Tibial nerve (tissue), 3 donors: ENCODE measurements at regions not wholly inside any gene's neighbourhood (a gene's known extent, or its start where the extent isn't known, plus 50 kb on each side); places are given as distances from the start of the nearest gene placed in this dataset.

ENCODE experiments used
- CTCF ChIP-seq, 5 experiments: fragments of 200-600 bp in 3 of 5; fragments of 450-650 bp in 2 of 5; sonication (generic) in 3 of 5; IDR thresholded peaks; one replicate each; pipeline ENCODE4 v1.5.1; 2016 to 2019; ENCODE audit warnings: antibody characterized with exemption in 5 of 5, mild to moderate bottlenecking in 3 of 5, moderate library complexity in 2 of 5
- POLR2A ChIP-seq, 2 donors: fragments of 450-650 bp; IDR thresholded peaks; one replicate each; pipeline ENCODE4 v1.6.1; 2017; ENCODE audit warnings: antibody characterized with exemption in 2 of 2, mild to moderate bottlenecking in 2 of 2, moderate library complexity in 2 of 2

DNA sequence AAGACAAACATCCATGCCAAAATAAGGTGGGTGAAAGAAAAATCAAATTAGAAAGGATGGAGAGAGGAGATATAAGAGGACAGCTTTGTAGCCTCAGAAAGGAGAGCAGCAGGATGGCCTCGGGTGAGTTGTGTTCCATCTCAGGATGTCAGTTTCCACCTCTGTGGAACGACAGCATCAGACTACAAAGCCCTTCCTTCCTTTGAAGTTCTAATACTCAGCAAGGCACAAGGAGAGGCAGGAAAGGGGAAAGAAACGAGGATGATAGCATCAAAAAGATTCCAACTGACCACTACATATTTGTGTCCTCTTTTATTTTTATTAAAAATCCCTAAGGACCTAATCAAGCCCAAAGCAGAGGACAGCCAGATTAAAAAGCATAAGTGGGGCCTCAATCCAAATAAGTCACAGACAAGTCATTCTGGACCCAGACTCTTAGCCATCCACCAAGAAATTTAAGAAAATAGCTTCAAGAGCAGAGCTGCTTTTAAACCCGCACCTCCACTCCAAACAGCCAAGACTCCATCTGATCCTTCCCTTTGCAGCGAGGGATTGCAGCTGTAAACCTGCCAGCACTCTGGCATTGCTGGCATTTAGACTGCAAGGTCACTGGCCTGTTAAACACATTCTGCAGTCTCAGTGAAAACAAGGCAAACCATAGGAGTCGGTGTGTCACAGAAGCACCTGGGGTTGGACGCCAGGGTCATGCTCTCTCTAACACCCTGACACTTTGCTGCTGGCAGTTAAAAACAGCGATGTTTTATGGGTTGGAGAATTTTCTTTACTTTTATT, 314.5 kb upstream of the CHAC2 start:
- TF ChIP-seq CTCF (IDR thresholded peaks at IDR 0.05), result no peak
- TF ChIP-seq POLR2A (IDR thresholded peaks at IDR 0.05), result no peak
